AG04449 (cell line): ENCODE measurements at regions not wholly inside any gene's neighbourhood (a gene's known extent, or its start where the extent isn't known, plus 50 kb on each side); places are given as distances from the start of the nearest gene placed in this dataset.
"Not testable (repeated sequence)": the region's sequence is repeated elsewhere in the genome, so short reads cannot be mapped to it uniquely, and the experiment has no call there.

Experiments
- CTCF ChIA-PET: fragments of 350-600 bp; formaldehyde crosslinking; extraction: SDS; loops from one replicate; lab custom pipeline; 2021; ENCODE audit warnings: antibody characterized with exemption; lab: Yijun Ruan, JAX
- POLR2A ChIA-PET: fragments of 400-600, 350-600 bp; formaldehyde crosslinking; extraction: SDS; loops from one replicate; lab custom pipeline; 2020; ENCODE audit warnings: antibody characterized with exemption, inconsistent platforms; lab: Yijun Ruan, JAX
- DNase-seq: peaks from one replicate; pipeline ENCODE4 v3.0.0-alpha.2; 2010; ENCODE audit warnings: low read depth, low spot score
- H3K4me3 ChIP-seq: 2 replicates; pipeline ENCODE4 v1.5.1; 2011; ENCODE audit warnings: low read depth, mild to moderate bottlenecking, control low read depth, low read length
- TF ChIP-seq, protein P1 (sequence below): IDR thresholded peaks from one replicate; pipeline ENCODE4 v1.5.1; 2011; ENCODE audit warnings: mild to moderate bottlenecking, moderate library complexity, low read length, control low read depth, inconsistent platforms; ENCODE audit not compliant: insufficient read depth; ENCODE audit errors: missing control alignments

DNA sequence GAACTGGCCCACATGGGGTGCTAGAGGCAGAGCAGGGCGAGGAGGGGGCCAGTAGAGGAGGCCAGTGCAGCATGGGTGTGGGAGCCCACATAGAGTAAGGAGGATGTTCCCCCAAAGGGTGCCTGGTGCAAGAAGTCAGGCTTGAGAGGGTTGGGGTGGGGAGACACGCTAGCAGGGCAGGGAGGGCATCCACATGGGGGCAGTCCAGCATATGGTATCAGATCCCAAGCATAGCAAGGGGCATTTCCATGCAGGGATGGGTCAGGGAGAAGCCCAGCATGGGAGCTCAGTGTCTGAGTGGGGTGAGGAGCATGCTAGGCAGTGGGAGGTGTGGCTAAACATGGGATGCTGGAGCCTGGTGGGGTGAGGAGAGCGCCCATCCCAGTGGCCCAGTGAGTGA, 213.7 kb downstream of the COPRS start:
- TF ChIP-seq, protein P1, sequence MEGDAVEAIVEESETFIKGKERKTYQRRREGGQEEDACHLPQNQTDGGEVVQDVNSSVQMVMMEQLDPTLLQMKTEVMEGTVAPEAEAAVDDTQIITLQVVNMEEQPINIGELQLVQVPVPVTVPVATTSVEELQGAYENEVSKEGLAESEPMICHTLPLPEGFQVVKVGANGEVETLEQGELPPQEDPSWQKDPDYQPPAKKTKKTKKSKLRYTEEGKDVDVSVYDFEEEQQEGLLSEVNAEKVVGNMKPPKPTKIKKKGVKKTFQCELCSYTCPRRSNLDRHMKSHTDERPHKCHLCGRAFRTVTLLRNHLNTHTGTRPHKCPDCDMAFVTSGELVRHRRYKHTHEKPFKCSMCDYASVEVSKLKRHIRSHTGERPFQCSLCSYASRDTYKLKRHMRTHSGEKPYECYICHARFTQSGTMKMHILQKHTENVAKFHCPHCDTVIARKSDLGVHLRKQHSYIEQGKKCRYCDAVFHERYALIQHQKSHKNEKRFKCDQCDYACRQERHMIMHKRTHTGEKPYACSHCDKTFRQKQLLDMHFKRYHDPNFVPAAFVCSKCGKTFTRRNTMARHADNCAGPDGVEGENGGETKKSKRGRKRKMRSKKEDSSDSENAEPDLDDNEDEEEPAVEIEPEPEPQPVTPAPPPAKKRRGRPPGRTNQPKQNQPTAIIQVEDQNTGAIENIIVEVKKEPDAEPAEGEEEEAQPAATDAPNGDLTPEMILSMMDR = no peak
- no peak for DNase-seq
- ChIA-PET POLR2A (no interaction called here), CTCF (no interaction called here)
- no peak overlapping the region for H3K4me3 ChIP-seq

DNA sequence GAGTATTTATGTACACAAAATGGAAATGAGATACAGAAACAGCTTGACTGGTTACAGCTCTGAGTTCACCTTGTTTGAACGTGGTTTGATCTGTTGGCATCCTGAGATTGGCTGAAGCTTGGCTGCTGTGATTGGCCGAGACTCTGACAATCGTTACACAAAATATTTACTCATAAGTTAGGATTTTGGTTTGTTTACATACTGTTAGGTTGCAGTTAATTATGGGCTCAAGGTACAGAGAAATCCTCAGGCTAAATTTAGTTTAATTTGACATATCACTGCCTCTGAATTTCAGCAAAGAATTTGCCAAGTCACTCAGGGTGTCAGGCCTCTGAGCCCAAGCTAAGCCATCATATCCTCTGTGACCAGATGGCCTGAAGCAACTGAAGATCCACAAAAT, 227.3 kb downstream of the COPRS start:
- DNase-seq = no peak
- H3K4me3 ChIP-seq = no peak overlapping the region
- ChIA-PET CTCF (interaction anchor here (0.8 kb wide), 1 partner anchor 211 kb away, joined by 3 read pairs; no protein-coding TSS in a partner anchor), POLR2A (no interaction called here)
- TF ChIP-seq, protein P1 = no peak

DNA sequence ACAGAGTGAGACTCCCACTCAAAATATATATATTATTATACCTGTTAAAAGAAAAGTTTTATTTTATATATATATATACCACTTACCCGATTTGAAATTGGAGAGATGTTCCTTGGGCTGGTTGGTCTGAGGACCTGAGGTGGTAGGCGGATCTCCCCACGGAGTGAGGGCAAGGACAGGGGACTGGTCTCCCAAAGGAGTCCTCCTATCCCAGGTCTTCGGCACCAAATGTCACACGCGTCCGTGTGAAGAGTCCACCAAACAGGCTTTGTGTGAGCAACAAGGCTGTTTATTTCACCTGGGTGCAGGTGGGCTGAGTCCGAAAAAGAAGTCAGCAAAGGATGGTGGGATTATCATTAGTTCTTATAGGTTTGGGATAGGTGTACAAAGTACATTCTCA, 228.2 kb downstream of the COPRS start:
- H3K4me3 ChIP-seq, POLR2A ChIA-PET, DNase-seq: not testable (repeated sequence)
- CTCF ChIA-PET = interaction anchor here (1.3 kb wide), 1 partner anchor 211 kb away, joined by 3 read pairs; no protein-coding TSS in a partner anchor

DNA sequence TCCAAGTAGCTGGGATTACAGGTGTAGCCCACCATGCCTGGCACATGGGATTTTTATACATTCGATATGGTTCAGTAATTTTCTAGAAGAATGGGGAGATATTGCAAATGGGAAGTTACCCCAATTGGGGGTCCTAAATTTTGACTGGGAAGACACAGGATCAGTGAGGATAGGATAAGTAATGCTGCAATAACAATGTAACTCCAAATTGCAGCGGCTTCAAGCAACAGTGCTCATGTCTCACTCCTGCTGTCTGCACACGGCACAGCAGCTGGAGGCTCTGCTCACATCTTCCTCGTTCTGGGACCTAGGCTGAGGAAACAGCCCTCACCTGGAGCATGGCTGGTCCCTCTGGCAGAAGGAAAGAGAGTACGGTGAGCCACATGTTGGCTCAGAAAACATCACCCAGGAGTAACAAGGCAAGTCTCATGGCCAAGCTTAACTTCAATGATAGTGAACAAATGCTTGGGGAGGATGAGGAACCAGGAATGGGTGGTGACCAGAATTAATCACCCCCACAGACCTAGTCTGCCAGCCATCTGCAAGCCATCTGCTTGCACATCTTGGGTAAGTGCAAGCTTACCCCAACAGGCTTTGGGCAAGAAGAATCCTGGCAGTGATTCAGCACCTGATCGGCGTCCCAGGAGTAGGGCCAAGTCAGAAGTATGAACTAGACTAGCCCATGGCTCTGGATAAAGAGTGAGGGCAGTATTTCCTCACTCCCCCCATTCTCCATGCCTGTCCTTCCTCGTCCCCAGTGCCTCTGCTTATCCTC, 229.2 kb downstream of the COPRS start:
- POLR2A ChIA-PET = interaction anchor here (0.8 kb wide), 1 partner anchor 111 kb away, joined by 3 read pairs; no protein-coding TSS in a partner anchor
- no peak overlapping the region for H3K4me3 ChIP-seq
- DNase-seq = peak; percentile 23
- TF ChIP-seq, protein P1 = no peak
- CTCF ChIA-PET = interaction anchor here (0.6 to 1.3 kb wide), 3 partner anchors 66 to 212 kb away, joined by 3 read pairs; no protein-coding TSS in a partner anchor

DNA sequence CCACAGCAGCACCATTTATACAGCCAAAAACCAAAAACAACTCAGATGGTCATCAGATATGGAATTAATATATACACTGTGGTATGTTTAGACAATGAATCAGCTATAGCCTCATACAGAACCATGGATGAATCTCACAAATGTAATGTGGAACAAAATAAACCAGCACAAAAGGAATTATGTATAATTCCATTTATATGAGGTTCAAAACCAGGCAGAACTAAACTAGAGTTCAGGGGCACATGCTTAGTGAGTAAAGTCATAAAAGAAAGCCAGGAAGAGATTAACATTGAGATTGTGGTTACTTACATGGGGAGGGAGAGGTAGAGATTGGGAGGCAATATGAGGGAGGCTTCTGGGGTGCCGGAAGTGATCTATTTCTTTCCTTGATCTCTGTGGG, 231.1 kb downstream of the COPRS start:
- no peak overlapping the region for H3K4me3 ChIP-seq
- TF ChIP-seq, protein P1 = no peak
- CTCF ChIA-PET = interaction anchor here (1.0 to 1.7 kb wide), 2 partner anchors 69 to 215 kb away, joined by 3 to 4 read pairs; no protein-coding TSS in a partner anchor
- POLR2A ChIA-PET = interaction anchor here (0.9 to 1.3 kb wide), 3 partner anchors 18 to 68 kb away, joined by 3 to 4 read pairs (median 3); no protein-coding TSS in a partner anchor
- peak; percentile 69 for DNase-seq

DNA sequence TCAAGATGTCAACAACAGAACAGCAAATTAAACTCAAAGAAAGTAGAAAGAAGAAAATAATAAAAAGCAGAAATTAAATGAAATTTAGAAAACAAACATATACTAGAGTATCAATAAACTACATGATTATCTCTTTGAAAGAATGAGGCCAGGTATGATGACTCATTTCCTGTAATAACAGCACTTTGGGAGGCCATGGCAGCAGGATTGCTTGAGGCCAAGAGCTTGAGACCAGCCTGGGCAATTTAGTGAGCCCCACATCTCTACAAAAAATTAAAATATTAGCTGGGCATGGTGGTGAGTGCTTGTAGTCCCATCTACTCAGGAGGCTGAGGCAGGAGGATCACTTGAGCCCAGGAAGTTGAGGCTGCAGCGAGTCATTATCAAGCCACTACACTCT, 232.5 kb downstream of the RAB11FIP4 start:
- H3K4me3 ChIP-seq = no peak overlapping the region
- ChIA-PET POLR2A (no interaction called here), CTCF (no interaction called here)
- no peak for DNase-seq
- TF ChIP-seq, protein P1 = no peak

DNA sequence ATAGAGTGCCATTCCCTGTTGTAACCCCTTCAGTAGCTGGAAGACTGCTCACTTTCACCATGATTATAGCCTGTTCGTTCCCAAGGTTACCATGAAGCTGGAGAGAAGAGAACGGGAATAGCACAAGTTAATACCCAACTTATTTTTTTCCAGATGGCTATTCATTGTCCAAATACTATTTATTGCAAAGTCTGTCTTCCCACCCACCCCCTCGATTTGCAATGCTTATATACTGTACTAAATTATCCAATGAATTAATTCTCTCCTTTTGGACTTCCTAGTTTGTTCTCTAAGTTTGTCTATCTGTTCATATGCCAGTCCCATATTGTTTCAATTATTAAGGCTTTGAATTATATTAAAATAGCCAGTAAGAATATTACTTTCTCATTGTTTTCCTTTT, 231.0 kb downstream of the RAB11FIP4 start:
- TF ChIP-seq, protein P1 = no peak
- H3K4me3 ChIP-seq = no peak overlapping the region
- DNase-seq = no peak
- POLR2A ChIA-PET = no interaction called here
- CTCF ChIA-PET = interaction anchor here (1.0 to 1.7 kb wide), 3 partner anchors 13 to 220 kb away, joined by 3 to 6 read pairs (median 3); no protein-coding TSS in a partner anchor
